Activated CD4-positive, alpha-beta T cell treated with anti-CD3 and anti-CD28 coated beads, Interleukin-2, amount 50 U/mL, for 24 hours (primary cell): ENCODE measurements at regions not wholly inside any gene's neighbourhood (a gene's known extent, or its start where the extent isn't known, plus 50 kb on each side); places are given as distances from the start of the nearest gene placed in this dataset.

Experiments
- DNase-seq, 2 donors: peaks; one replicate each; pipeline ENCODE4 v3.0.0-alpha.2; 2020; ENCODE audit warnings: low read depth in 1 of 2, low spot score in 1 of 2

DNA sequence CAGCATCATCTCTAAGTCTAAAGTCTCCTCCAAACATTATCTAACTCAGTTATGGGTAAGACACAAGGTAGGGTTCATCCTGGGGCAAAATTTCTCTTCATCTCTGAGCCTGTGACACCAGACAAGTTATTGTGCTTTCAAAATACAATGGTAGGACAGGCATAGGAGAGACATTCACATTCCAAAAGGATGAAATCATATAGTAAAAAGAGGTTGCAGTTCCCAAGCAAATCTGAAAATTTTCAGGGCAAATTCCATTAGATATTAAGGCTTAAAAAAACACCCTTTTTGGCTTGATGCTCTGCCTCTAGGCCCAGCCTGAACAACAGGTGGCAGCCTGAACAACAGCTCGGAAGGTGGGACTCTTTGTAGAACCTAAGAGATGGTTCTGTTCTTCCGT is 448.3 kb upstream of the SLIT2 start:
- no peak for DNase-seq

DNA sequence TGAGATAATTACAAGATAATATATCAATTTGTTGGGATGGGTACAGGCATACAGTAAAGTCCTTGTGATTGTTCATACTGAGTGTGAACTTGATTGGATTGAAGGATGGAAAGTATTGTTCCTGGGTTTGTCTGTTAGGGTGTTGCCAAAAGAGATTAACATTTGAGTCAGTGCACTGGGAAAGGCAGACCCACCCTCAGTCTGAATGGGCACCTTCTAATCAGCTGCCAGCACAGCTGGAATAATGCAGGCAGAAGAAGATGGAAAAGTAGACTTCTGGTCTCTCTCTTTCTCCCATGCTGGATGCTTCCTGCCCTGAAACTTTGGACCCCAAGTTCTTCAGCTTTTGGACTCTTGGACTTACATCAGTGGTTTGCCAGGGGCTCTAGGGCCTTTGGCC is 457.9 kb upstream of the SLIT2 start:
- no peak for DNase-seq

DNA sequence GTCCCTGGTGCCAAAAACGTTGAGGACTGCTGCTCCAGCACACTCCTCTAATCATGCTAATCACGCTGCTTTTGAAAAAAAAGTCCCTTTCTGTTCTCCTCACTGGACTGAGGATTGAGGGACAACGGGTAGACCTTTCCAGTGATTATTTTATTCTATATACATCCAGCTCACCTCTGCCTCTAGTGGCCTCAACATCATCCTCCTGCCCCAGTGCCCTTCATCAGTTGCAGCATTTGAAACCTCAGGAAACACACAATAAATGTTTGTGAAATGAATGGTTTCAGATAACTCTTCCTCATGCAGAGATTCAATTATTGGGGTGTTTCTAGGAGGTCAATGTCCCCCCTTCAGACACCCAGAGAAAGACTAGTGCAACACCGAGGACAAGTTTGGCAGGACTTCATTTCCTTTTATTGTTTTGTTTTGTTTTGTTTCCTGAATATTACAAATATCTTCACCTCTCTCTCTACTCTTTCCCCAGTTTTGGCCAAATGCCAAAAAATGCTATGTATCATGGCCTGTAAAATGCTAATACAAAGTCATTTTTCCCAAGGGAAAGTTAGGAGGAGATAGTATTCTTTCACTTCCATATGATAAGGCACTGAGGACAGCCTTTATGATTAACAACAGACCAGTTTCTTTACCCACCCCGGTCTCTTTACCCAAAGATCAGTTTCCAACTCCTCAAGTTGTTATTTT is 460.1 kb upstream of the SLIT2 start:
- no peak for DNase-seq

DNA sequence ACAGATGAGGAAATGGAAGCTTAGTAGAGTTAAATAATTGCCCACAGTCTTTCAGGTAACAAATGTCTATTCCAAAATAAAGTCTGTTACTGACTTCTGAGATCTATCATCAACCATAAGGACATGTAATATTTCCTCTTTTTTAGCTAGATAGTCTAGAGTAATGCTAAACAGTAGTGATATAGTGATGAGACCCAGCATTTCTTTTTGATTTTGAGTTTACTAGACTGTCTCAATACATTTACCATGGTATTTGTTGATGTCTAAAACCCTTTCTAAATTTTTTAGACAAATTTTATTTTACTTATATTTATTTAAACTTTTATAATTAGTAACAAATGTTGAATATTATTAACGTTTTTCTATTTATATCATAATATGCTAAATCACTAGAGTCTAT is 465.1 kb upstream of the SLIT2 start:
- no peak for DNase-seq

DNA sequence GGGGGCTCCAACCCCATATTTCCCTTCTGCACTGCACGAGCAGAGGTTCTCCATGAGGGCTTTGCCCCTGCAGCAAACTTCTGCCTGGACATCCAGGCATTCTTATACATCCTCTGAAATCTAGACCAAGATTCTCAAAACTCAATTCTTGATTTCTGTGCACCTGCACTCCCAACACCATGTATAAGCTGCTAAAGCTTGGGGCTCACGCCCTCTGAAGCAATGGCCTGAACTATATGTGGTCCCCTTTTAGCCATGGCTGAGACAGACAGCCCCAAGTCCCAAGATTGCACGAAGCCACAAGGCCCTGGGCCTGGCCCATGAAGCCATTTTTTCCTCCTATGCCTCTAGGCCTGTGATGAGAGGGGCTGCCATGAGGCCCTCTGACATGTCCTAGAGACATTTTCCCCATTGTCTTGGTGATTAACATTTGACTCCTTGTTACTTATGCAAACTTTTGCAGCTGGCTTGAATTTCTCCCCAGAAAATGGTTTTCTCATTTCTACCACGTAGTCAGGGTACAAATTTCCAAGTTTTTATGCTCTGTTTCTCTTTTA is 468.0 kb upstream of the SLIT2 start:
- no peak for DNase-seq

DNA sequence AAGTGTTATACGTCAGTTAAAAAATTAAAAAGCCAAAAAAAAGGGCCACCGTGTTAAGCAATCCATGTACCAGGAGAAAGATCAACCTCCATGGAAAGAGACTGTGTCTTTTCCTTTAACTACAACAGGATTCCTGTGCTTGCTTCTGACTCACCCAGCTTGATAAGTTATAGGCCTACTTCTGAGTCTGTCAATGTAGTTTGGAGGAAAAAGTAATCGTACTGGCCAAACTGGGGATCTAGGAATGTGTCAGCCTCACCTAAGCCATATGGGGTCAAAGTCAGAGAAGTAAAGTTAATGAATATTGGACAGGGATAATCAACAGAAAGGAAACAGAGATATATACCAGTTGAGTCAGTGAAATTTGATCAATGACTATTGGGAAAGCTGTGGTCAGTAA is 470.8 kb upstream of the SLIT2 start:
- DNase-seq = no peak

DNA sequence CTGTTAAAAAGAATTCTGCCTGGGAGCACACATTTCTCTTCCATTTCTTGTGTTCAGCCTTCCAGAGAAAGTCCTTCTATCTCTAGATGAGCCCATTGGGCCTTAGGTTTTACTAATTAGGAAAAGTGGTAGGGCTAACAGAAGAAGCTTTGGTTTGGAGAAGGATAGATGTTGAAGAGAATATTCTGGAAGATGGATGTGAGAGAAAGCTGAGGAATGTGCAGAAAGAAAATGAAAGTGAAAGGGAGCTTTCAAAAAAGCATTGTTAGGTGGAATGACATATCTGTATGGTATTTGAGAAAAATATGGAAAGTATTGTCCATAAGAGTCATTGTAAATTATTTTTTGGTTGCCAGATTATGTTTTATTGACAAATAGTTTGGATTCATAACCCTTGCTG is 474.8 kb upstream of the SLIT2 start:
- DNase-seq = no peak

DNA sequence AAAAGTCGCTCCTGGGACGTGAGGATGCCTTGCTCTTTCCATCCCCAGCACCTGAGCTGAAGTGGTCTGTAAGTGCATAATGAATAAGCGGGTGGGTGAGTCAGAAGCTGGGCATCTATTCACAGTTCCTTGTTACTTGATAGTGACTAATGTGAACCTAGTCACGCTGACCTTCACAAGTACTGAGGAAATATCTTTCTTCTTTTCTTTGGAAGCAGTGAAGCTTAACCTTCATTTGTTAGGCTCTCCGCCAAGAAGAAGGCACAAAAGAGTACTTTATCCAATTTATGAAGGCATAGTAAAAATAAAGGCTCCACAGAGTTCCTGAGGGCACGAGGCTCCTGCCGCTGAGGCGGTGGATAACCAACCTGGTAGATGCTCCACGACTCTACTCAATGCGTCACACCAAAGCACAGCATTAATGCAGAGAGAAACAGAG is 475.7 kb upstream of the SLIT2 start:
- no peak for DNase-seq

DNA sequence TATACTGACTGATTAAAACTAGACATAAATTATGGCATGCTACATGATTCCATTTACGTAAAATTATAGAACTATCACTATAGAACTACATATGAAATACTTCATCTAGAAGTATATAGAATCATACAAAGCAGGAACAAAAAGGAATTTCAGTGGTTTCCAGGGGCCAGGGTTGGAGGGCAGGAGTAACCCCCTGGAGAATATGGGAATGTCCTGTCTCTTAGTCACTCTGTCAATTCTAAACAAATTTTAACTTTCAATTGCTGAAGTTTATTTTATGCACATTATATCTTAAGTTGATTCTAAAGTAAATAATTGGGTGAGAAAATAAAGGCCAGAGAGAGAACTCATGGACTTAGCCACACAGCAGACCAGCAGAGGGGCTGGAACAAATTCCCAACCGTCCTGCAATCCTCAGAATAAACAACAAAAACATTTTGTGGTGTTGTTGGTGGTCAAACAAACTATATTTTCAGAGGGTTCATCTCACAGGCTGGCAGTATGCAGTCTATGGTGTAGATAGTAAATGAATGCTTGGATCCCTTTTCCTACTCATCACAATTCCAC is 476.9 kb upstream of the SLIT2 start:
- no peak for DNase-seq

DNA sequence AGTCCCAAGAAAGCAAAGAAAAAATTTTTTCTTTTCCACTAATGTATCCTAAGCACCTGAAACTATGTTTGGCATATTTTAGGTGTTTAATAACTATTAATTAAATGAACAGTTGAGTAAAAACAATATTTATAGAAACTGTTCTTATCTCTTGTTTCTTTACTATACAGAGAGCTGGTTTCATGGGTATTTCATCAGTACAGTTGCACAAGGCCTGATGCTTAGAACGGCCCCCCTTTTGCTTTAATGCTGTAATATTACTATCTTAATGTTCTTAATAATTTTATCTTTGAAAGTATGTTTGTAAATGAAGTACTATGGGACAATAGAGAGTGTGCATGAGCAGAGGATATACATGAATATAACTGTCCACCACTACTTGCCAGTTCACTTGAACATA is 479.1 kb upstream of the SLIT2 start:
- no peak for DNase-seq

DNA sequence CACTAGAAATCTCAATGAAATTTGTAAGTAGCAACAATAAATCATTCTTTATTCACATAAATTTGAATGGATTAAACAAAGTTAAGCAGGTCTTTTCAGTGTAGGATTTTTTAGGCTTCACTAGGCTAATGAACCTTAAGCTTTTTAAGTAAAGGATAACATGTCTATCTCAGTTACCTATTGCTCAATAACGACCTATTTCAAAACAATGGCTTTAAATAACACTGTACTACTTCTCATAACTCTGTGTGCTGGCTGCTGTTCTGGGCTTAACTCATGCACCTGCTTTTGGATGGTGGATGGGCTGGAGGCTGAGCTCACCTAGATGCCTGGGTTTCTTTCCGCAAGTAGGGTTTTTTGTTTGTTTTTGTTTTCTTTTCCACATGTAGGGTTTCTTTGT is 495.0 kb upstream of the SLIT2 start:
- no peak for DNase-seq

DNA sequence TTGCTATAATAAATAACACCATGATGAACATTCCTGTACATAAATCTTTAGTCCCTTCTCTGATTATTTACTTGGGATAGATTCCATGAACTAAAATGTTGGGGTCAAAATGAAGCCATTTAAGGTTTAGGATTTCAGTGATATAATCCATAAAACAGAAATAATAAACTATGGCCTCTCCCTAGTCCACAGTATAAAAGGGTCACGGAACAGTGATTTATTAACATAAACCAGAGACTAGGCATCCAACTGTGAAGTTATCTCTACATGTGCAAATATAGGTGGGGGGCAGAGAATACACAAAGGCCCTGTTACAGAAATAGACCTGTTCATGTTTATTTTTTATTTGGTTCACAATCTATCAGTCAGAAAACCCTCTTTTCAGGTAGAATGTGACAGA is 499.1 kb upstream of the SLIT2 start:
- DNase-seq = no peak

DNA sequence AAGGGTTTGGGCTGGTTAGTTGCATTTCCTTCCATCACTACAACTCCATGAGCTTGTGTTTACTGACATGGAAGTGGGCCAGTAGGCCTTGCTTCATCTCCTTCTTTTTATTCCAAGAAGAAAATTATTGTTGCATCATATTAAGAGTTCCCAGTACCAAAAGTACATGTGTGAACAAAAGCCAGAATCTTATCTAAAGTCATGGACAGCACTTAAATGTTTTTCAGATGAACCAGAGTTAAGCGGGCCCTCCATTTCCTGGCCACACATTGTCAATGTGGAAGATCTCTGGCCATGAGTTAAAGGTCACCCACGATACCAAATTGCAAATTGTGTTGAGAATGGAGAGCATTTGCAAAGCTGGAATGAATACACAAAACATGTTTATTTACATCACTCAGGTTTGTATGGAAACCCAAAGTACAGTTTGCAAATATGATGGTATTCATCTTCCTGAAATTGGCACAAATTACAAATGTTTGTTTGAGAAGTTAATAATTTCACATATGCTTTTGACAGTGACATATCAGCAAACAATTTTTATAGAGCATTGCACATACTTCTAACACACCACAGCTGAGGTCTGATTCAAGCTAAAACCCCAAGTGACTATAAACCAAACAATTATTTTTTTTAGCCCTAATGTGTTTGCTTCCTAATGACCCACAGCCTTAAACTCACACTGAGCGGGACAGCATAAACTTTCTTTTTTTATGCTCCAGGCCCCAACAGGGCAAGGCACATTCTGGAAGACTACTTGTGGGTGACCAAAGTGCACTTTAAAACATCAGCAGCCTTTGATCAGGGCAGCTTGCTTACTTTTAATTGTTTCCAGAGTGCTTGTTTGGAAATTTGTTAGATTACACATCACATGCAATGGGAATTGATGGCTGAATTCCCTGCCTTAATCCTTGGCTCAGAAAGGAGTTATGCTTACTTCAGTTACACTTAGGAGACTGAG is 502.9 kb upstream of the SLIT2 start:
- DNase-seq = no peak

DNA sequence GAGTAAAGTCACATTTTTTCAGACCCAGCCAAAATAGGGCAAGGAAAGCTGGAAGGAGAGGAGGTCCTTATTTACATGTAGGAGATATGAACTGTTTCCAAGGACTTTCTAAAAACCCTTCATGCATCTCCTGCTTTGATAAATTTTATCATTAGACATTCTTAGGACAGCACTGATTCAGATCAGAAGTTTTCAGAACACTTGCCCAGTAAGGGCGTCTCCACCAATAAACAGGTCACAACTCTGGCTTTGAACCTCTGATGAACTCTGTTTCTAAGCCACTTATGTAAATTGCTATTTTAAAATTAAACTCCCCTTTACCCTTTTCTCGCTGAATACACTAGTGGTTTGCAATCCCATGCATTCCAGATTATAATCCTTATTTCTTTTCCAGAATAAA is 505.3 kb upstream of the SLIT2 start:
- DNase-seq = no peak

DNA sequence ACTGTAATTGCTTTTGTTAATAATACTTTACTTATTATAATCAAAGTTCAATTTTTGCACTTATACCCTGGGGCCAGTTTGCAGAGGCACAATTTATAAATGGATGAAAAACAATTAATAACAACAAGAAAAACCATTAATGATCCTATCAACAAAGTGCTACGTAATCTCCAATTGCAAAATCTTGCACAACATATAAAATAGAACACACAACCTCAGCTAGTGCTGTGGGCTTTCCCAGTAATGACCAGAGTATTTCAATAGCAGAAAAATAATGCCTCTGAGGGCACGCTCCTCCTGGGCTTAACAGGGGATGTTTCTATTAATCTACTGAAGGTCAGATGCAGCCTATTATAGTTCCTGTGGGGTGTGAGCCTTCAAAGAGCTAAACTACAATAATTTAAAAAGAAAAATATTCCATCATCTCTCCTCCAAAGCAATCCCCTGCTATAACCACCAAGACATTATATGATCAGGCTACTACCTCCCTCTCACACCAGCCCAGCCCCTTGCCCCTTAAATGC is 508.5 kb upstream of the SLIT2 start:
- no peak for DNase-seq

DNA sequence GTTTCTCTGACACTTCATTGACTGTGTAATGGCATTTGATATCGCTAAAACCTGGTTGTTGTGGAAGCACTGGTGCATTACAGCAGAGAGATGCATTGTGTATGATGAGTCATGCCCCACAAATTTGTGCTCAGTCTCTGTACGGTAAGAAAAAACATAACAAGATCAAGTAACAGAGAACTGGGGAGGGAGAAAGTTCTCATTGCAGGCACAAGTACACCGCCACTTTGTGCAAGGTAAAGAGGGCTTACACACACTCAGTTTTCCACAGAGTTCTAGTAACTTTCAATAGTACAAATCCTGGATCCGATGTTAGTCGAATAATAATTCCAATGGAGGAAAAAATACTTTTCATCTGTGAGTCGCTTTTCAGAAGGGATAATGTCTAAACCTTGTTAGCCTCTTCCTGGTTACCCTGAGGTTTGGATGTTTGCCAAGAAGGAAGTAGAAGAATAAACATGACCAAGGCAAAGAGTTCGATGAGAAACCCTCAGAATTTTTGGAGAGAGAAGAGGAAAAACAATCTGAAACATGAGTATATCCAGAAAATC is 512.5 kb upstream of the SLIT2 start:
- DNase-seq = no peak

DNA sequence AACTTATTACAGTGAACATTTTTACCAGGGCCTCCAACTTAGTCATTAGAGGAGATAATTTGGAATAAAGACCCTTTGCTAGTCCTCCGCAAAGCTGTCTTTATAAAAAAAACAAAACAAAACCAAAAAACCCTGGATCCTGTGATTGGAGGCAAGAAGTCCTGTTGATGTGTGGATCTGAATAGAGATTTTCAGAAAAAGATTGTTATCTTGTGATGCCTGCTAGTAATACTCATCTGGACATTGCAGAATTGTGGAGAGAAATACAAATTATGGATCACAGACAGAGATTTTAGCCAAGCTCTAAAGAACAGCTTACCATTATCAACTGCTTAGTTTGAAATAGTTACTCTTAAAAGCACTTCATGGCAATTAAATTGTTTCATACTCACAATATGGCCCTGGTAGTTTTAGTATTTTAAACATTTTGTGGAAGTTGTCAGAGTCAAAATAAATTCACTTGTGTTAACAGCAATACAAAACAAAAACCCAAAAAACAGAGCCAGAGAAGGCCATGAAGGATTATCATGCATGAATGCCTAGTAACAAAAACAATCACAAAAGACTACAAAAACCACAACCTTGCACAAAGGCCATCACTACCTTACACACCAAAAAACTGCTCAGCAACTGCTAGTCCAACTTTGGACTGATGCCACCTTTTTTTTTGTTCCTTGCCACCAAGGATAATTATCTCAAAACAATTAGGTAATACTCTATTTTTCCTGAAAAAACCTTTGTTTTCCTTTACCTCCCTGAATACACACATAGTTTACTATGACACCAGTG is 514.5 kb upstream of the SLIT2 start:
- no peak for DNase-seq

DNA sequence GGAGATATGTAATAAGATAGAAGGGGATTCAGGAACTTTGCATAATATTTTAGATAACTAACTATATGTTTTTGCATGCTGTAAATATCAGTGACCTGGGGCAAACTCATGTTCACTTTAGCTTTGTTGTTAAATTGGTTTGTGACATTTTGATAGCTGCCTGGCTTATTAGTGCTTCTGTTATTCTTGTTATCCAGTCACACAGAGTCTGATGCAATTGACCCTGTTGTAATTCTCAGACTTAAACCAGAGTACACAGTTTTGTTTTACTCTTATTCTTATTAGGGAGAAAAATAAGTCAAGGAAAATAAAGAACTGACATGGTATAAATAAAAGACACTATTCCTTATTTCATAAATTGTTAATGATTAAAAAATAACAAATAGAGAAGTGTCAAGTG is 516.7 kb upstream of the SLIT2 start:
- no peak for DNase-seq

DNA sequence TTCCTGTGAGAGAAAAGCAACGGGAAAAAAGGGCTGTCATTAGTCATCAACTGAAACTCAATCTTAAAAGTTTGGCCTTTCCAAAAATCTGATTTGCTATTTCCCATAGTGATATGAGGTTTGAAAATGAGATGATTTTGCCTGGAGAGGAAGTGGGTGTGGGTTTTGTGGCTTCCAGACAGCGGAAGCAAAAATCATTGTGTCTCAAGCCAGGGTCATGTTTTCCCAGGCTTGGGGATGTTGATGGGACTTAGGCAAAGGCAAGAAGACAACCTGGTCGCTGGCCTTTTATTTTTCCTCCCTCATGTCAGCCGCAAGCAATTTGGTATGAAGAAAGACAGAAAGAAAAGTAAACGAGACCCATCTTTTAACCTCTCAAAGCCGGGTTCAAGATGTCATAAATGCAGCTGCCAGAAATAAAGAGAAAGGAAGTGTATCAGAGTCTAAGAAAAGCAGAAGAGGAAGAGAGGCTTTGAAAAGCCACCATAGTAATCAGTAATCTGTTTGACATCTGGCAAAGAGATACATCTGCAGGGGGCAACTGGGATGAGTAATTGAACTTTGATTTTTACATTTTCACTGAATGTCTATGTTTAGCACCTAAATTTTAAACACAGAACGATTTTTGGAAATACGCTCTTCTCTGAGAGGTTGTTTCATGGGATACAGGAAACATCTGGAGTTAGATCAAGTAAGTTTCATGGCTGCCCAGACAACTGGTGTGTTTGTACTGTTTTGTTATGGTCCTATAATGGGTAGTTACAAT is 521.6 kb upstream of the SLIT2 start:
- DNase-seq = no peak

DNA sequence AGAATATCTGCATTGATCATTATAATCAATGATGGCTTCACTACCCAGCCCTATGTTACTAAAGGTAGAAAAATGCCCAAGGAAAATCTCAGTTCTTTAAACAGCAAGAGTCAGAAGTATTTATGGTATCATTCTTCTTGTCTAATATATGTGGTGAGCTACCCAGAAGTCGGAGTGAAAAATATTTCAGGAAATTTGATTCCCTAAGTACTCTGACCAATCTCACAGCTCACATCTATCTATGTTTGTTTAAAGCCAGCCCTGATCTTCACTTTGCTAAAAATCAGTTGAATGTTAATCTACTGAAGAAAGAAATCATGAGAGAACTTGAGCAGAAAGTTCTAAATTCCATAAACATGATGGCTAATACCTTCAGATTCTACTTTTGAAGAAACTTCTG is 522.9 kb upstream of the SLIT2 start:
- no peak for DNase-seq
